HG03457 (cell line): ENCODE measurements at regions not wholly inside any gene's neighbourhood (a gene's known extent, or its start where the extent isn't known, plus 50 kb on each side); places are given as distances from the start of the nearest gene placed in this dataset.

Experiments used
- ATAC-seq: cut with Tn5 transposase; IDR thresholded peaks from one replicate; pipeline ENCODE4 v1.9.1; 2021; ENCODE audit warnings: moderate number of reproducible peaks; ENCODE audit not compliant: unreplicated experiment

DNA sequence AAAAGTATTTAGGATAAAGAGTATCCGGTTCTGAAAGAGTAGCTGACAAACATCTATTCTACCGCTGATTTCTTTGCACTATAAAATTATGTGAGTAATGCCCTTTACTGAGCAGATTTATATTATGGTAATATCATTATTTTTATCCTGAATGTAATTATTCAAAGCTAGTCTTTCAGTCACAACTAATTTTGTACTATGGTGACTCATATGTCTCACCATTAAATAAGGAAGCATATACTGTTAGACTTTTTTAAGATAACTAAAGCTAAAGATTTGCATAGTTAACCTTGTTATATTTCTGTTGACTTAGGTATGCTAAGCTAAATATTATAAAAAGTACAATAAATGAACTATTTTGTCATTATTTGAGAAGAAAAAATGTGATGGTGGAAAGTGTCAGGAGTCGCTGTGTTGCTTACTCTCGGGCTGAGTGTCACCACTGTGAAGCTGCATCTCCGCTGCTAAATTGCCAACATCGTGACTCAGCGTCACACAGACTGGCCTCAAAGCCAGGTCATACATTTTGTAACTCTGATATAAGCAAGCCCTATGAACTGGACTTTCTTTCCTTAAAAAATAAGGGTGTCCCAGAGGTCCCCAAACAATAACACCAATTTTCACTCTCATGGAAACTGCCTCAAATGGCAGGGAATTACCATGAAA lies 69.1 kb upstream of the SSTR1 start:
- no peak for ATAC-seq

DNA sequence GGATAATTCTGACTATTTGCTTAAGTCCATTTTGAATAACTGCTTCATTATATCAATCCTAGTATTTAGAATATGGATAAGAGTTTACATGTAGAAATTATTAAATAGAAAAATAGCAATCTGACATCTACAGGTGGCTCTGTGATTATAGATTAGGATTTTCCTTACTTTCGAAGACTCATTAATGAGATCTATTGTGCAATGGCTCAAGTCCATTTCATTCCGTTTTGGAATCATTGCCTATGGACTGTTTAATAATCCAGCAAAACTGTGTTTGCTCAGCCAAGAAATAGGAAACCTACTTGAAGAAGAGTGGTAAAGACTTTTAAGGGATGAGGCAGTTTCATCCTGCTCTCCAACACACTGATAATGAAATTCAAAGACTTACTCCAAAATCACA lies 67.8 kb upstream of the SSTR1 start:
- ATAC-seq = no peak

DNA sequence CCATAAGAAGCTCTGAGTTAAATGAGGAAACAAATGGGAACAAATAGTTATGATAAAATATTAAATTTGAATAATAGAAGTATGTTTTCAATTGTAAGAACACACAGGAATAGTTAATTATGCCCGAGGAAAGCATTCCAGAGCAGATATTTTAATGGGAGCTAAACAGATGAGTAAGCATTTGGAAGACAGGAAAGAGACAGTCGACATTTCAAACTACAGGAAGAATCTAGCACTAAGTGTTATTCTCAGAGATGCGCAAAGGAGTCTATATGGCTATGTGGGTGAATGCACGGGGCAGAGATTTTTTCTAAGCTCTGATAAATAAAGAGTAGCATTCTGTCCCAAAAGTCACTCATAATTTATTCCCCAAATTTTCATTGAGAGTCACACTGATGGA lies 64.5 kb upstream of the SSTR1 start:
- no peak for ATAC-seq

DNA sequence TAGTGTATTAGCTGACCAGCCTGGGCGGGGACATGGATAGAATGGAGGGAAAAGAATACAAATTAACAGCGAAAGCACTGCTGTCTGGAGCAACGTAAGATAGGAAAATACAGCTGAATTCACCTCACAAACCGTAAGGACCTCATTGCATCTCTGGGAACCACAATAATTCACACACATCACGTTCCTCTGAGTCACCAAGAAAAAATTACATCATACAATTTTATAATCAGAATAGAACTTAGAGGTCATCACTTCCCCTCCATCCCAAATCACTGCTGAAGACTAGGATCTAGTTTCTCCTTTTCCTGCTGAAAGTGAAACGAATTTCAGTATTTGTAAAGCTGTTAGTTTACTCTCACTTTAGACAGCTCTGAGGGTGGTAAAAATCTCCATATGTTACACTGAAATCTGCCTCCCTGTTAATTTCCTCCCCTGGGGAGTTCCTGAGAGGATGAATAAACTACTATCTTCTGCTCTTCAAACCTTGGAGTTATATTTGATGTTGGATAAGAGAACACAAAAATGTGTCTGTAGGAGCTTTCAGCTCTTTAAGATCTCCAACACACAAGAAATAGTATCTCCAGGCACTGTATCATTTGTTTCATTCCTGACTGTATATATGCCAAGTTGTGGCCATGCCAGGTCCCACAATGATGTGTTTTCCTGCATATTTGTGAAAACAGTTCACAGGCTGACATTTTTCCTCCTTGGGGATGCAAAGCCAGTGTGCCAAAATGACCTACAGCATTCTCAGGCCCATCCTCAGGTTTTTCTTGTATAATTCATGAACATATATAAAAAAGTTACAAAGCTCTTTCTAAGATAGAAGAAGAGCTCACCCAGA lies 63.8 kb upstream of the SSTR1 start:
- ATAC-seq = no peak

DNA sequence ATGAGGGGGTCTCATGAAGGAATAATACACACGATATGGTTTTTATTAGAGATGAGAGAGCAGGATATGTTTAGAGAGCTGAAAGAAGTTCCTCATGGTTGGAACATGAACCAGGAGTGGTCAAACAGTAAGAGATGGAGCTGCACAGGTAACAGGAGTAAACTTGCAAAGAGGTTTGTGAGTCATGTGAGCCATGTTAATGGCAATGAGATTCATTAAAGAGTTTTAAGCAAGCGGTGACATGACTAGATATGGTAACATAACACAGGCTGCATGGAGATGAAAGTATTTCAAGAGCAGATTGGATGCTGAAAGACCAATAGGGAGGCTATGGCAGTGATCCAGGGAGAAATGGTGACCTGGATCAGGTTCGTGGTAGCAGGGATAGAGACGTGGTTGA lies 62.6 kb upstream of the SSTR1 start:
- ATAC-seq = no peak

DNA sequence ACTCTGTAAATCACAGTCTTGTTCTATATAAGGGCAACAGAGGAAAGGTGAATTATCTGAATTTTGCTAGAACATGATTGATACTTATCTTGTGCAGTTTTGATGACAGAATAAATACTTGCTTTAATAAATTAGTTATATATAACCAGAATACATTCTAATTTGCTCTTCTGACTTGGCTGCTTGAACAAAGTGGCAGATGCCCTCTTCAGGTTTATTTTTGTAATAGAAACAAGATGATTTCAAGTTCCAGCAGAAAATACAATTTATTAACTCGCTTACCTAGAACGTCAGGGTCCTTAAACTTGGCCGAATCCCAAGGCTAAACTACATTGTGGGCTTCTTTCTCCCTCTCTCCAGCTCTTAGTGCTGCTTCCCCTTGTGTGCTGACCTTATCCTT lies 57.6 kb upstream of the SSTR1 start:
- no peak for ATAC-seq
